GM12878 (cell line): ENCODE measurements at regions not wholly inside any gene's neighbourhood (a gene's known extent, or its start where the extent isn't known, plus 50 kb on each side); places are given as distances from the start of the nearest gene placed in this dataset.
"Not testable (repeated sequence)": the region's sequence is repeated elsewhere in the genome, so short reads cannot be mapped to it uniquely, and the experiment has no call there.

Experiments
- ATAC-seq: fragments of 200-7000 bp; cut with Tn5 transposase; 3 replicates; pipeline ENCODE4 v1.9.1; 2020; ENCODE audit warnings: mild to moderate bottlenecking, moderate library complexity
- BruUV-seq: library from RNA; stranded (reverse); fragments of 400-500 nt; replicated peaks from 2 replicates; lab custom pipeline; 2021; lab: Mats Ljungman, UMichigan
- CTCF ChIA-PET: fragments of 300-600 bp; sonication (Branson Sonifier 250); formaldehyde crosslinking; extraction: SDS; loops from one replicate; lab custom pipeline; 2021; ENCODE audit warnings: inconsistent platforms; lab: Yijun Ruan, JAX
- POLR2A ChIA-PET: fragments of 350-600 bp; formaldehyde crosslinking; extraction: SDS; loops from one replicate; lab custom pipeline; 2021; ENCODE audit warnings: inconsistent platforms; lab: Charles Lee
- RAD21 ChIA-PET: fragments of 300-600 bp; sonication (Branson Sonifier 250); formaldehyde crosslinking; loops from one replicate; lab custom pipeline; 2023; ENCODE audit warnings: antibody characterized with exemption; ENCODE audit not compliant: unreplicated experiment; lab: Charles Lee
- SMC1A ChIA-PET: fragments of 300-600 bp; sonication (Branson Sonifier 250); formaldehyde crosslinking; loops from one replicate; lab custom pipeline; 2023; ENCODE audit not compliant: unreplicated experiment, uncharacterized antibody; lab: Charles Lee
- DNase-seq: peaks from one replicate; pipeline ENCODE4 v3.0.0-alpha.2; 2011; ENCODE audit warnings: low read depth, low spot score
- FAIRE-seq: peaks from 3 replicates; lab custom pipeline; 2011; peaks lifted over from hg19 to GRCh38; lab: Jason Lieb, UNC
- H2AFZ ChIP-seq: 2 replicates; pipeline ENCODE4 v1.6.0; 2011; ENCODE audit warnings: low read depth, low read length, control low read depth; ENCODE audit not compliant: control insufficient read depth
- H3K27ac ChIP-seq: 2 replicates; pipeline ENCODE4 v1.5.1; 2011; ENCODE audit warnings: control low read depth; ENCODE audit not compliant: control insufficient read depth, insufficient read depth
- H3K27me3 ChIP-seq, 2 experiments: replicated peaks in 1 of 2; 2 replicates each; pipeline versions ENCODE4 v1.6.0 to v1.6.1; 2011; ENCODE audit warnings: low read length in 1 of 2; ENCODE audit not compliant: control insufficient read depth in 2 of 2, insufficient read depth in 2 of 2
- H3K36me3 ChIP-seq, 2 experiments: 2 replicates each; pipeline ENCODE4 v1.5.1; 2011; ENCODE audit warnings: low read length in 1 of 2; ENCODE audit not compliant: control insufficient read depth in 2 of 2, insufficient read depth in 2 of 2
- H3K4me1 ChIP-seq: 2 replicates; pipeline ENCODE4 v1.6.1; 2011; ENCODE audit warnings: mild to moderate bottlenecking, low read length, moderate library complexity, mixed read lengths; ENCODE audit not compliant: control insufficient read depth, insufficient read depth
- H3K4me2 ChIP-seq: 2 replicates; pipeline ENCODE4 v1.6.0; 2011; ENCODE audit warnings: control low read depth; ENCODE audit not compliant: control insufficient read depth, insufficient read depth
- H3K4me3 ChIP-seq: fragments of 200-600 bp; sonication (generic); 2 replicates; pipeline ENCODE4 v1.5.1; 2016
- H3K79me2 ChIP-seq: 2 replicates; pipeline ENCODE4 v1.6.0; 2011; ENCODE audit warnings: low read length; ENCODE audit not compliant: control insufficient read depth, insufficient read depth
- H3K9ac ChIP-seq: 2 replicates; pipeline ENCODE4 v1.8.0; 2011; ENCODE audit warnings: low read length, control low read depth, mixed read lengths; ENCODE audit not compliant: control insufficient read depth, insufficient read depth
- H3K9me3 ChIP-seq: replicated peaks from 3 replicates; pipeline ENCODE4 v1.5.1; 2011; ENCODE audit warnings: mild to moderate bottlenecking, low read length; ENCODE audit not compliant: control insufficient read depth, insufficient read depth
- H4K20me1 ChIP-seq: 2 replicates; pipeline ENCODE4 v1.6.0; 2011; ENCODE audit not compliant: control insufficient read depth, insufficient read depth
- ATF3 ChIP-seq: IDR thresholded peaks from 2 replicates; pipeline ENCODE4 v1.6.1; 2011; ENCODE audit warnings: low read depth, mild to moderate bottlenecking, low read length, moderate library complexity, borderline replicate concordance; ENCODE audit errors: extremely low read depth
- FOXM1 ChIP-seq: IDR thresholded peaks from 2 replicates; pipeline ENCODE4 v1.6.1; 2012; ENCODE audit warnings: low read depth, mild to moderate bottlenecking, inconsistent platforms, low read length, moderate library complexity
- IKZF2 ChIP-seq, 2 experiments: fragments of 450-650 bp; IDR thresholded peaks; 2 replicates each; pipeline ENCODE4 v1.6.1; 2017; ENCODE audit warnings: mild to moderate bottlenecking in 2 of 2, moderate library complexity in 2 of 2
- JUND ChIP-seq: IDR thresholded peaks from 2 replicates; pipeline ENCODE4 v1.6.1; 2012; ENCODE audit warnings: low read depth, mild to moderate bottlenecking, low read length, improper control_type of control experiment, moderate library complexity
- NRF1 ChIP-seq: conservative IDR thresholded peaks from 2 replicates; pipeline ENCODE4 v1.6.1; 2011; ENCODE audit warnings: mild to moderate bottlenecking, low read depth, low read length, improper control_type of control experiment
- RBBP5 ChIP-seq: fragments of 200-600 bp; sonication (generic); conservative IDR thresholded peaks from 2 replicates; pipeline ENCODE4 v1.6.1; 2016
- RELA ChIP-seq: fragments of 450-650 bp; IDR thresholded peaks from 2 replicates; pipeline ENCODE4 v1.8.0; 2014; ENCODE audit warnings: borderline replicate concordance; ENCODE audit not compliant: partially characterized antibody
- SMAD1 ChIP-seq: fragments of 450-650 bp; IDR thresholded peaks from 2 replicates; pipeline ENCODE4 v1.6.1; 2018; ENCODE audit warnings: mild to moderate bottlenecking, low read depth; ENCODE audit not compliant: partially characterized antibody
- SMARCA5 ChIP-seq: fragments of 450-650 bp; IDR thresholded peaks from 2 replicates; pipeline ENCODE4 v1.6.1; 2017; ENCODE audit warnings: mild to moderate bottlenecking
- ZNF24 ChIP-seq: fragments of 450-650 bp; IDR thresholded peaks from 2 replicates; pipeline ENCODE4 v1.6.1; 2017; ENCODE audit warnings: antibody characterized with exemption, mild to moderate bottlenecking
- ZNF274 ChIP-seq: IDR thresholded peaks from one replicate; pipeline ENCODE4 v1.8.0; 2011; ENCODE audit not compliant: insufficient read length, insufficient read depth
- WGBS: methylation state at CpG from one replicate; pipeline ENCODE4 v1.1.6; 2016; ENCODE audit warnings: low lambda C conversion rate; ENCODE audit not compliant: insufficient replicate concordance, insufficient coverage; ENCODE audit errors: missing lambda C conversion rate; 5-methylcytosine and 5-hydroxymethylcytosine counted together
- in situ Hi-C: fragments of 300-500 bp; cut with MboI; formaldehyde crosslinking; loops from 9 replicates; pipeline ENCODE4 v1.14.3; 2018; ENCODE audit warnings: mixed read lengths
- intact Hi-C: fragments of 100-400 bp; cut with micrococcal nuclease; formaldehyde crosslinking; loops from one replicate; pipeline ENCODE4 v1.14.2; 2022; ENCODE audit not compliant: unreplicated experiment
- TF ChIP-seq, protein P1 (sequence below), 3 experiments: IDR thresholded peaks in 2 of 3; conservative IDR thresholded peaks in 1 of 3; 2 replicates each; pipeline ENCODE4 v1.5.1; 2011; ENCODE audit warnings: low read depth in 3 of 3, low read length in 3 of 3, mild to moderate bottlenecking in 3 of 3, control low read depth in 2 of 3, moderate library complexity in 2 of 3, inconsistent platforms in 1 of 3, mixed read lengths in 1 of 3; ENCODE audit not compliant: control insufficient read depth in 2 of 3, insufficient read depth in 1 of 3; ENCODE audit errors: extremely low read depth in 1 of 3
- TF ChIP-seq, protein P2 (sequence below): IDR thresholded peaks from 2 replicates; pipeline ENCODE4 v1.6.1; 2011; ENCODE audit warnings: mild to moderate bottlenecking, low read depth, low read length, moderate library complexity; ENCODE audit not compliant: insufficient replicate concordance

DNA sequence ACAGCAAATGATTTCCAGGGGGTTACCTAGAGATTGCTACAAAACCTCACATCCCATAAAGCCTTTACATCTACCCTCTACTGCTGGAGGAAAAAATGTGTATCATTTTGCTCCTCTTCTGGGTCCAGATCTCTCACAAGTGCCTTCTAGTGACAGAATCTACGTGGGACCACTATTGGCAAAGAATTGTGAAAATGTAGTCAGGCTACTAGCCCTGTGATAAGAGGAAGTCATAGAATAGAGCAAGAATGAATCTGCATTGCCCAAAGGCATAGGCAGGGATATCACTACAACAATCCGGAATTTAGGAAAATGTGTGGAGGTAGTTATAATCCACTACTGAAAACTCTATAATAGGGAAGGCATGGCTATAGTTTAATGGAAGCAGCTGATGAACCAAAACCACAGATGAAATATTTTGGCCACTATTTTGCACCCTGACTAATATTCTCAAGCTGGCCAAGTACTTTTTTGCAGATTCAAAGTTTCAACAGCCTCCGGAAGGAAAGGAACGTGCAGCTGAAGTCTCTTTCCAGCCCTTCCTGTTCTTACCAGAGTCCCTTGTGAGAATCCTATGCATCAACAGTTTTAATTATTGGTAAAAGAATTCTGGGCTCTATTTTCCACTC is 176.8 kb downstream of the PHLDA1 start:
- ChIA-PET CTCF (interaction anchor here (0.8 kb wide), 1 partner anchor 19 kb away, joined by 3 read pairs; no protein-coding TSS in a partner anchor), RAD21 (no interaction called here), POLR2A (no interaction called here), SMC1A (interaction anchor here (1.2 kb wide), 1 partner anchor 10 kb away, joined by 4 read pairs; no protein-coding TSS in a partner anchor)
- Histone ChIP-seq H3K4me1 (no peaks in the 10 kb centered on the region), H3K9me3 (no peaks in the 10 kb centered on the region), H4K20me1 (no peaks in the 10 kb centered on the region), H3K36me3 (no peaks in the 10 kb centered on the region), H3K27me3 (no peaks in the 10 kb centered on the region), H2AFZ (no peak overlapping the region), H3K4me2 (no peak overlapping the region), H3K9ac (no peak overlapping the region), H3K4me3 (no peak overlapping the region), H3K79me2 (no peaks in the 10 kb centered on the region), H3K27ac (no peak overlapping the region)
- 61% methylated on average over 4 of the region's 4 CpGs for WGBS
- FAIRE-seq (no peak), DNase-seq (no peak), ATAC-seq (no peak)
- no peak for TF ChIP-seq RELA
- TF ChIP-seq ZNF274, result no peak
- no peak for TF ChIP-seq SMAD1
- TF ChIP-seq SMARCA5, result no peak
- TF ChIP-seq, protein P1, sequence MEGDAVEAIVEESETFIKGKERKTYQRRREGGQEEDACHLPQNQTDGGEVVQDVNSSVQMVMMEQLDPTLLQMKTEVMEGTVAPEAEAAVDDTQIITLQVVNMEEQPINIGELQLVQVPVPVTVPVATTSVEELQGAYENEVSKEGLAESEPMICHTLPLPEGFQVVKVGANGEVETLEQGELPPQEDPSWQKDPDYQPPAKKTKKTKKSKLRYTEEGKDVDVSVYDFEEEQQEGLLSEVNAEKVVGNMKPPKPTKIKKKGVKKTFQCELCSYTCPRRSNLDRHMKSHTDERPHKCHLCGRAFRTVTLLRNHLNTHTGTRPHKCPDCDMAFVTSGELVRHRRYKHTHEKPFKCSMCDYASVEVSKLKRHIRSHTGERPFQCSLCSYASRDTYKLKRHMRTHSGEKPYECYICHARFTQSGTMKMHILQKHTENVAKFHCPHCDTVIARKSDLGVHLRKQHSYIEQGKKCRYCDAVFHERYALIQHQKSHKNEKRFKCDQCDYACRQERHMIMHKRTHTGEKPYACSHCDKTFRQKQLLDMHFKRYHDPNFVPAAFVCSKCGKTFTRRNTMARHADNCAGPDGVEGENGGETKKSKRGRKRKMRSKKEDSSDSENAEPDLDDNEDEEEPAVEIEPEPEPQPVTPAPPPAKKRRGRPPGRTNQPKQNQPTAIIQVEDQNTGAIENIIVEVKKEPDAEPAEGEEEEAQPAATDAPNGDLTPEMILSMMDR (IDR thresholded peaks at IDR 0.05 in 2 of 3, conservative IDR thresholded peaks at IDR 0.05 in 1 of 3; ENCODE audit: control insufficient read depth in 2 of 3, extremely low read depth in 1 of 3, insufficient read depth in 1 of 3, low read depth in 3 of 3, low read length in 3 of 3), result no peak
- TF ChIP-seq, protein P2, sequence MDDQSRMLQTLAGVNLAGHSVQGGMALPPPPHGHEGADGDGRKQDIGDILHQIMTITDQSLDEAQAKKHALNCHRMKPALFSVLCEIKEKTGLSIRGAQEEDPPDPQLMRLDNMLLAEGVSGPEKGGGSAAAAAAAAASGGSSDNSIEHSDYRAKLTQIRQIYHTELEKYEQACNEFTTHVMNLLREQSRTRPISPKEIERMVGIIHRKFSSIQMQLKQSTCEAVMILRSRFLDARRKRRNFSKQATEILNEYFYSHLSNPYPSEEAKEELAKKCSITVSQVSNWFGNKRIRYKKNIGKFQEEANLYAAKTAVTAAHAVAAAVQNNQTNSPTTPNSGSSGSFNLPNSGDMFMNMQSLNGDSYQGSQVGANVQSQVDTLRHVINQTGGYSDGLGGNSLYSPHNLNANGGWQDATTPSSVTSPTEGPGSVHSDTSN, result no peak
- no peak for TF ChIP-seq NRF1
- TF ChIP-seq JUND, result no peak
- TF ChIP-seq ATF3, result no peak
- no peak for TF ChIP-seq IKZF2 (IDR thresholded peaks at IDR 0.05)
- TF ChIP-seq FOXM1, result no peak
- TF ChIP-seq RBBP5, result no peak
- TF ChIP-seq ZNF24, result no peak
- in situ Hi-C loops, result no loop called here
- intact Hi-C loops, result no loop called here
- no TSS peak for BruUV-seq

DNA sequence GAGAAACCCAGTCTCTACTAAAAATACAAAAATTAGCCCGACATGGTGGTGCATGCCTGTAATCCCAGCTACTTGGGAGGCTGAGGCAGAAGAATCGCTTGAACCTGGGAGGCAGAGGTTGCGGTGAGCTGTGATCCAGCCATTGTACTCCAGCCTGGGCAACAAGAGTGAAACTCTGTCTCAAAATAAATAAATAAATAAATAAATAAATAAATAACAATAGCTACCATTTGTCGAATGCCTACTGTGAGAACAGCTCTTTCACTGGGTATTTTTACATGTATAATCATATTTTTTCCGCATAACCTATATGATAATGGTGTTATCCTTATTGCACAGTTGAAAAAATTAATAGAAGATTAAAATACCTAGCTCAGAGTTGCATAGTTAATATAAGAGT is 177.4 kb downstream of the PHLDA1 start:
- intact Hi-C loops, H2AFZ ChIP-seq, H3K27ac ChIP-seq, H3K4me2 ChIP-seq, BruUV-seq, H3K9ac ChIP-seq, H3K36me3 ChIP-seq, H3K27me3 ChIP-seq, H4K20me1 ChIP-seq, H3K9me3 ChIP-seq, POLR2A ChIA-PET, DNase-seq, ATAC-seq, FAIRE-seq, in situ Hi-C loops, H3K4me3 ChIP-seq, H3K79me2 ChIP-seq, H3K4me1 ChIP-seq: not testable (repeated sequence)
- CTCF ChIA-PET, result interaction anchor here (0.8 kb wide), 1 partner anchor 19 kb away, joined by 3 read pairs; no protein-coding TSS in a partner anchor
- SMC1A ChIA-PET, result interaction anchor here (0.8 to 1.2 kb wide), 3 partner anchors 11 to 59 kb away, joined by 3 to 4 read pairs (median 3); no protein-coding TSS in a partner anchor
- WGBS, result 70% methylated on average over 5 of the region's 5 CpGs
- RAD21 ChIA-PET, result interaction anchor here (0.6 kb wide), 1 partner anchor 51 kb away, joined by 3 read pairs; no protein-coding TSS in a partner anchor
